GM21381 (cell line): ENCODE measurements at regions not wholly inside any gene's neighbourhood (a gene's known extent, or its start where the extent isn't known, plus 50 kb on each side); places are given as distances from the start of the nearest gene placed in this dataset.
"Not testable (repeated sequence)": the region's sequence is repeated elsewhere in the genome, so short reads cannot be mapped to it uniquely, and the experiment has no call there.

Experiments
- ATAC-seq: cut with Tn5 transposase; IDR thresholded peaks from one replicate; pipeline ENCODE4 v1.9.1; 2021; ENCODE audit warnings: mild to moderate bottlenecking, moderate library complexity; ENCODE audit not compliant: unreplicated experiment

DNA sequence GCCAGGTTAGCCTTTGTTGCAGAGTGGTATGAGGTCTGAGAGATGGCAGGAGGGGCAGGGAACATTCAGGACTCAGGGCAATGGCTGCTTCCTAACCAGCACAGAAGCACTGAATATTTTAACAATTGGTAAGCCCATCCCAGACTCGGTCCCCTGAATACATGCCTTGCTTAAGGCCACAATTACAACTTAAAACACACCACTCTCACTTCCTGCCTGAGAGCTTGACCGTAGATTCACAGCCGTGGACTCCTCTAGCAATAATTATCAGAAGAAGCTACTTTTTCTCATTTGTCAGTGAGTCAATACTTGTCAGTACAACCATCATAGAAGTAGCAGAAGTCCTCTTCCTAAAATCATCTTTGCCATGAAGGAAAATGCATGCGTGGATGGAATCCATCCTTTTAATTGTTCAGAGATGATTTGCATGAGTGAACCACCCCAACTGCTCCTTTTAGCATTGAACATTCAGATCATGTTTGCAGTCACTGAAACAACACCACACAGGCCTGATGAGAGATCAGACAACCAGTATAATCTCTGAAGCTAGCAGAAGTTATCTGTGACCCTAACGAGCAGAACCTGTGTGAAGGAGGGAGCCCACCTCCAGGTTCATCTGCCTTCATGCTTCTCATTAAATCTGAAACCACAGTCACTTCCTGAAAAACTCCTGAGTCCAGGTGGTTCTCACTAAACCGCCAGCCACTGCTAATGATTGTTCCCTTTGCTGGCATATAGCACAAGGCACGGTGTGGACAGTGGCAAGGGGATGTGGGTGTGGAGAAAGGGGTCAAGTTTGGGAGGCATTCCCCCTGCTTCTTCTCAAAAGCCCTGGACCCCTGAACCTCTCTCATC is 333.9 kb upstream of the CNR1 start:
- peak; percentile 77 for ATAC-seq

GRCh38 chr6:88499436-88499835 is 333.3 kb upstream of the CNR1 start:
- ATAC-seq, result no peak

- ATAC-seq, result not testable (repeated sequence)
Measured at GRCh38 chr6:88497403-88497802, 331.3 kb upstream of the CNR1 start.

DNA sequence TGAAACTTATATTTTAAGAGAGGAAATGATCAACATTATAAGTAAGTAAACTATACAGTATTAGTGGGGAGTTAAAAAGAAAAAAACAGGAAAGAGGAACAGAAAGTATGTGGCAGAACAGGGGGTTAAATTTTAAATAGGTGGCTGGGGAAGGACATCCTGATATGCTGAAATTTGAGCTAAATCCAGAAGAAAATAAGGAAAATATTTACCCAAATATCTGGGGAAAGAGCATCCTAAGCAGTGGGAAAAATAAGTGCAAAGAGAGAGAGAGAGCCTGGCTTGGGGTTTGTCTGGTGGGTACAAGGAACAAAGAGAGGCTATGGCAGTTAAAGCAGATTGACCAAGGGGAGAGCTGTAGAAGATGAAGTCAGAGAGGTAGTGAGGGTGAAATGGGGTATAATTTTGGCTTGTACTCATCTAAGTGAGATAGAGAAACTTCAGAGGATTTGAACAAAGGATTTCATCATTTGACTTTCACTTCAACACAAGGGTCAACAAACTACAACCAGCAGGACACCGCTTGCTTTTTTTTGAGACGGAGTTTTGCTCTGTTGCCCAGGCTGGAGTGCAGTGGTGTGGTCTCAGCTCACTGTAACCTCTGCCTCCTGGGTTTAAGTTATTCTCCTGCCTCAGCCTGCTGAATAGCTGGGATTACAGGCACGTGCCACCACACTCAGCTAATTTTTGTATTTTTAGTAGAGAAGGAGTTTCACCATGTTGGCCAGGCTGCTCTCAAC is 328.4 kb upstream of the CNR1 start:
- ATAC-seq, result peak; percentile 61

DNA sequence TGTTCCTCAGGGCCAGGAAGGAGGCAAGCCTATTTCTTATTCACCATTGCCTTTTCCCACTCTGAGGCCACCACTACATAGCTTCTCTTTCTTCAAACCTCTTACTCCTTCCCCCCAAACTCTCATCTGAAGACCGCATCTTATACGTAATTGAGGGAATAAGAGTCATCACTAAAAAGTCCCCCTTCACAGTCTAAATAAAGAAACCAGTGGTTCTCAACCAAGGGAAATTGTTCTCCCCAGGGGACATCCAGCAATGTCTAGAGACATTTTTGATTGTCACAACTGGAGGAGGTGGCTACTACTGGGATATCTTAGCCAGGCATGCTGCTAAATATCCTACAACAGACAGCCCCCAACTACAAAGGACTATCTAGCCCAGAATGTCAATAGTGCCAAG is 327.6 kb upstream of the CNR1 start:
- peak; percentile 32 for ATAC-seq

- ATAC-seq, result no peak
Measured at GRCh38 chr6:88492824-88493223, 326.7 kb upstream of the CNR1 start.

DNA sequence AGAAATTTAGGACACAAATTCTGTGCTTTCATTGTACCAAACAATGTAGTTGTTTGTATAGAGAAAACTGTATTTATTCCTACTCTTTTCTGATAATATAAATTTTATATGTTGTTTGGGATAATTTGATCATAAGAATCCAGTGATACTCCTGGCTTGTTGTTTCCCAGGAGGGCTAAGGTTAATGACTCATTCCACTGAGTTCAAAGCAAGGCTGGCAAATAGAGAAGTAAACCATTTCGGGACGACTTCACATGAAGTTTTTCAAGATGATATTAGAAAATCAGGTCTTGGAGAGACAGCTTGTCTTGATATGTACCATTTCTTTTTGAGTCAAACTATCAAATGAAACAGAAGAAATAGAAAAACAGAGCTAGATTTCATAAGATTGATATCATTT is 326.1 kb upstream of the CNR1 start:
- ATAC-seq, result no peak

GRCh38 chr6:88491266-88491880 is 325.2 kb upstream of the CNR1 start:
- ATAC-seq, result no peak

- no peak for ATAC-seq
Measured at GRCh38 chr6:88490908-88491264, 324.7 kb upstream of the CNR1 start.

DNA sequence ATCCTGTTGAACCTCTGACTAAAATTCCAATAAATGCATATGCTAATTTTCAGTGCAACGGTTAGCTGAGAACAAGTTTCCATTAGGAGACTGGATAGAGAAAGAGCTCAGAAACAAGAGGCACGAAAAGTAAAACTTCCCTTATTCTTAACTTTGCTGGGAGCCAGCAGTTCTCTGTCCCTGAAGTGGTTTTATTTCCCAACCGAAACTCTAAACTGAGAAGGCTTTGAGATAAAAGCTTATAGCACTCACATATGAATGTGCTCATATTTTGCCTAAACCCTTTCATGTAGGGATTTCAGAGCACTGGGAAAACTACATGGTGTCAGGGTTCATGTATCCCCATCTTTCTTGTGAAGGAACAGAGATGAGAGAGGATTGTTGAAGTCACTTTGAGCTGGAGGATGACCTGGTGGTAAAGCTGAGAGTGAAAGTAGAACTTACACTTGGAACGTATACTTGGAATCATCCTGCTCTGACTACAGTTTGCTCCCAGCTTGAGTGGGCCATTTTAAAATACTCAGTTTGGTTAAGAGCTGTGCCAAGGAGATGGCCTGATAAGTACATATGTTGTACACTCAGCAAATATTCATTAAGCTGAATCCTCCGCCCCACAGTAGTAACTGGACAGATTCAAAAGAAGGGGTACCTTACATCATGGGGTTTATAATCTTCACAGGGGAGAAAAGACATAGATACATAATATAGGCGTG is 324.2 kb upstream of the CNR1 start:
- ATAC-seq, result no peak

GRCh38 chr6:88483424-88483823 is 317.3 kb upstream of the CNR1 start:
- ATAC-seq, result no peak

GRCh38 chr6:88482465-88482864 is 316.3 kb upstream of the CNR1 start:
- no peak for ATAC-seq

DNA sequence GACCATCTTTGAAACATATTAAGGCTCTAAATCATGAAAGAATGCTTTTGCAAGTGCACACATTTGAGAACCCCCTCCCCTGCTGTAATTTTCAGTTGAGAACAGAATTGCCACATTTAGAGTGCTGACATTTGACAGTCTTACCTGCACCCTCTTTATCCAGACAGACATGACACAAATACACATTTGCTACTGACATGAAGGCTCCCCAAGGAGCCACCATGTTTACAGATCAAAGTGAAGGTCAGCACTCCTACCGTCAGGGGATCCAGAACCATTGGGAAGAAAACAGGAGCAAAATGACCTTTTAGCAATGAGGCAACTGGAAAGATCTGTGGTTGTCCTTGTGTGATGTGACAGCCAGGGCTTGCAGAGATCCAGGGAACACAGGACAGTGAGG is 315.4 kb upstream of the CNR1 start:
- ATAC-seq, result no peak

- ATAC-seq, result no peak
Measured at GRCh38 chr6:88480816-88481215, 314.7 kb upstream of the CNR1 start.

DNA sequence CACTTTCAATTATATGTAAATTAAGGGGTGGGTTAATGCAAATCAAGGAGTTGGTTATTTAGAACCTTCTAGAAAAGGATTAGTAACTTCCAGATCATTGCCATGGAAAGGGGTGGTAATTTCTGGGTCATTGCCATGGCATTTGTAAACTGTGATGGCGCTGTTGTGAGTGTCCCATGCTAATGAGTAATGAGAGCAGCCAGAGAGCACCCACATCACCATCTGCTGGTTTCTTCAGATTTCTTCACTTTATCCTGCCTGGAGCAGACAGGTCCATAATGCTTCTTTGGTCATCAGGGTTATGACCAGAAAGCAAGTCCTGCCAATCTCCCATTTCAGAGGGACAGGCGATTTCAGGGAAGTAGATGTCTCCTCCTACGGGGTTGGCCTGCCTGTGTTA is 311.3 kb upstream of the CNR1 start:
- ATAC-seq, result no peak

- no peak for ATAC-seq
Measured at GRCh38 chr6:88476388-88476787, 310.2 kb upstream of the CNR1 start.

DNA sequence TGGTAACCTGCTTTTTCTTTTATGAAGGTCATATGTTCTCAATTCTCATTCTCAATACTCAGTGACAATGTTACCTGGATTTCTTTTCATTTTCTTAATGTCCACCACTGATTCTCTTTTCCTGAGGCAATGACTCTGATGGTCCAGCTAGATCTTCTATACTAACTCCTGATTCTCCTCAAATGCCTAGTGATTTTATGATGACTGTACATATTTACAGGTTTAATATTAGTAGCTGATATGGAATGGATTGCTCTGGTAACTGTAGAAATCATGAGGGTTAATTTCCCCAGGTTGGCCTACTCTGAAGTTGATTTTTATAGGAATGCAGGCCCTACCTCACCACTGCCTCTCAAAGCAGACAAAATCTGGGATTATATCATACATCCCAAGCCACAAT is 308.6 kb upstream of the CNR1 start:
- ATAC-seq, result no peak

GRCh38 chr6:88473589-88473988 is 307.4 kb upstream of the CNR1 start:
- no peak for ATAC-seq

GRCh38 chr6:88472851-88473525 is 306.8 kb upstream of the CNR1 start:
- no peak for ATAC-seq

DNA sequence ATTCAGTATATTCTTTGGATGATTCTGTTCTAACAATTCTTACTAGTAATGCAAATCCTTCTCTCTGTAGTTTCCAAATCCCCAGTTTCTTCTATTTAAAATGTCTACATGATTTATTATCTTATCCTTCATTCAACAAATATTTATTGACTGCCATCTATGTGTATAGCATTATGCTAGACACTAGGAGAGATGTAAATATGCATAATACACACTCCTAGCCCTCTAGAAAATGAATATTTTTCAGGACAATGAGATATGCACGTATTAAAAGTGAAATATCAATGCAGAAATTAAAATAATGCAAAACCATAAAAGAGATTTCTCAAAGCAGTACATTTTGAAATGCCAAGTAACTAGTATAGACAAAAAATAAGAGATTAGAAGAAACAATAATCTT is 293.5 kb upstream of the CNR1 start:
- ATAC-seq, result no peak

GRCh38 chr6:88459189-88459588 is 293.0 kb upstream of the CNR1 start:
- ATAC-seq, result no peak
